IMR-90 (cell line): ENCODE measurements at regions not wholly inside any gene's neighbourhood (a gene's known extent, or its start where the extent isn't known, plus 50 kb on each side); places are given as distances from the start of the nearest gene placed in this dataset.

ENCODE experiments used
- ATAC-seq: fragments of 200-7000 bp; cut with Tn5 transposase; 2 replicates; pipeline ENCODE4 v1.9.1; 2020; ENCODE audit warnings: low read depth, mild to moderate bottlenecking, moderate library complexity
- BruUV-seq: library from RNA; stranded (reverse); fragments of 400-500 nt; replicated peaks from 2 replicates; lab custom pipeline; 2021; lab: Mats Ljungman, UMichigan
- CTCF ChIA-PET: fragments of 300-600 bp; formaldehyde crosslinking; extraction: SDS; loops from one replicate; lab custom pipeline; 2021; ENCODE audit warnings: antibody characterized with exemption; lab: Yijun Ruan, JAX
- POLR2A ChIA-PET: fragments of 300-600 bp; sonication (Branson Sonifier 250); formaldehyde crosslinking; loops from one replicate; lab custom pipeline; 2022; ENCODE audit warnings: antibody characterized with exemption; ENCODE audit not compliant: unreplicated experiment; lab: Charles Lee
- DNase-seq: peaks from one replicate; pipeline ENCODE4 v3.0.0; 2013
- H2AFZ ChIP-seq: replicated peaks from 2 replicates; pipeline ENCODE3; 2013; ENCODE audit warnings: low read length, mild to moderate bottlenecking; ENCODE audit not compliant: poor library complexity
- H2AK5ac ChIP-seq: 2 replicates; pipeline ENCODE4 v1.6.1; 2013; ENCODE audit warnings: low read depth, low read length, inconsistent platforms
- H2AK9ac ChIP-seq: replicated peaks from 2 replicates; pipeline ENCODE3; 2013; ENCODE audit warnings: mild to moderate bottlenecking, low read depth, low read length, moderate library complexity; ENCODE audit not compliant: poor library complexity
- H2BK120ac ChIP-seq: 2 replicates; pipeline ENCODE4 v1.6.1; 2013; ENCODE audit warnings: low read depth, low read length, inconsistent platforms
- H2BK15ac ChIP-seq: 3 replicates; pipeline ENCODE4 v1.6.1; 2013; ENCODE audit warnings: low read depth, low read length, inconsistent platforms
- H2BK20ac ChIP-seq: 2 replicates; pipeline ENCODE4 v1.6.1; 2013; ENCODE audit warnings: low read depth, mild to moderate bottlenecking, inconsistent platforms, low read length, moderate library complexity
- H2BK5ac ChIP-seq: 2 replicates; pipeline ENCODE4 v1.6.1; 2013; ENCODE audit warnings: mild to moderate bottlenecking, low read depth, low read length, inconsistent platforms; ENCODE audit not compliant: poor library complexity, severe bottlenecking
- H3K14ac ChIP-seq: replicated peaks from 2 replicates; pipeline ENCODE4 v1.6.1; 2013; ENCODE audit warnings: low read depth, low read length, inconsistent platforms
- H3K18ac ChIP-seq: 2 replicates; pipeline ENCODE4 v1.6.1; 2013; ENCODE audit warnings: low read depth, low read length, control low read depth
- H3K23ac ChIP-seq: 2 replicates; pipeline ENCODE4 v1.6.1; 2013; ENCODE audit warnings: low read depth, low read length, inconsistent platforms
- H3K27ac ChIP-seq: 2 replicates; pipeline ENCODE4 v1.5.1; 2013; ENCODE audit warnings: mild to moderate bottlenecking, control low read depth, low read length; ENCODE audit not compliant: insufficient read depth
- H3K27me3 ChIP-seq: 2 replicates; pipeline ENCODE4 v1.6.1; 2013; ENCODE audit warnings: low read length; ENCODE audit not compliant: control insufficient read depth, insufficient read depth
- H3K36me3 ChIP-seq: 2 replicates; pipeline ENCODE4 v1.6.1; 2013; ENCODE audit warnings: low read length, mixed read lengths; ENCODE audit not compliant: control insufficient read depth, insufficient read depth
- H3K4ac ChIP-seq: 2 replicates; pipeline ENCODE4 v1.6.1; 2013; ENCODE audit warnings: low read depth, low read length, inconsistent platforms
- H3K4me1 ChIP-seq: 2 replicates; pipeline ENCODE4 v1.6.1; 2013; ENCODE audit warnings: low read length, mixed read lengths; ENCODE audit not compliant: control insufficient read depth, insufficient read depth
- H3K4me2 ChIP-seq: 2 replicates; pipeline ENCODE4 v1.6.1; 2013; ENCODE audit warnings: low read depth, mild to moderate bottlenecking, control low read depth, low read length, moderate library complexity
- H3K4me3 ChIP-seq: 2 replicates; pipeline ENCODE4 v1.5.1; 2013; ENCODE audit warnings: low read depth, mild to moderate bottlenecking, control low read depth, low read length, moderate library complexity; ENCODE audit not compliant: insufficient read depth
- H3K56ac ChIP-seq: 2 replicates; pipeline ENCODE4 v1.6.1; 2013; ENCODE audit warnings: low read length, inconsistent platforms; ENCODE audit not compliant: insufficient read depth; ENCODE audit errors: extremely low read depth
- H3K79me1 ChIP-seq, 2 experiments: 2 replicates each; pipeline ENCODE4 v1.6.1; 2013; ENCODE audit warnings: low read length in 2 of 2, inconsistent platforms in 1 of 2, low read depth in 1 of 2
- H3K9ac ChIP-seq: 2 replicates; pipeline ENCODE4 v1.6.1; 2013; ENCODE audit warnings: low read depth, low read length, control low read depth
- H3K9me1 ChIP-seq: 2 replicates; pipeline ENCODE4 v1.6.1; 2013; ENCODE audit warnings: low read length, inconsistent platforms; ENCODE audit not compliant: insufficient read depth
- H3K9me3 ChIP-seq: 2 replicates; pipeline ENCODE4 v1.6.1; 2013; ENCODE audit warnings: low read length; ENCODE audit not compliant: control insufficient read depth, insufficient read depth
- H4K20me1 ChIP-seq: 2 replicates; pipeline ENCODE4 v1.6.1; 2013; ENCODE audit warnings: low read length, inconsistent platforms; ENCODE audit not compliant: insufficient read depth
- H4K5ac ChIP-seq: 2 replicates; pipeline ENCODE4 v1.6.1; 2013; ENCODE audit warnings: mild to moderate bottlenecking, low read depth, low read length, control low read depth
- H4K8ac ChIP-seq, 2 experiments: 2 replicates each; pipeline ENCODE4 v1.6.1; 2013; ENCODE audit warnings: low read depth in 2 of 2, low read length in 2 of 2, control low read depth in 1 of 2, inconsistent platforms in 1 of 2
- H4K91ac ChIP-seq: 2 replicates; pipeline ENCODE4 v1.6.1; 2013; ENCODE audit warnings: low read depth, low read length, inconsistent platforms; ENCODE audit not compliant: insufficient read depth
- BHLHE40 ChIP-seq: fragments of 150-350 bp; IDR thresholded peaks from 2 replicates; pipeline ENCODE4 v1.6.1; 2016; ENCODE audit warnings: mild to moderate bottlenecking, low read depth, low read length
- CEBPB ChIP-seq: IDR thresholded peaks from 2 replicates; pipeline ENCODE4 v1.6.1; 2012; ENCODE audit warnings: low read depth, low read length, improper control_type of control experiment
- CHD1 ChIP-seq: IDR thresholded peaks from 2 replicates; pipeline ENCODE4 v1.6.1; 2012; ENCODE audit warnings: low read depth, low read length, improper control_type of control experiment
- ELK1 ChIP-seq: fragments of 150-350 bp; IDR thresholded peaks from 2 replicates; pipeline ENCODE4 v1.6.1; 2016; ENCODE audit warnings: low read depth, mild to moderate bottlenecking, low read length, moderate library complexity, borderline replicate concordance
- FOS ChIP-seq: fragments of 150-350 bp; IDR thresholded peaks from 2 replicates; pipeline ENCODE4 v1.6.1; 2016; ENCODE audit warnings: low read depth, low read length
- MAFK ChIP-seq: IDR thresholded peaks from 2 replicates; pipeline ENCODE4 v1.6.1; 2012; ENCODE audit warnings: low read depth, low read length, improper control_type of control experiment
- MAZ ChIP-seq: IDR thresholded peaks from 2 replicates; pipeline ENCODE4 v1.6.1; 2012; ENCODE audit warnings: low read depth, mild to moderate bottlenecking, low read length, improper control_type of control experiment, moderate library complexity, borderline replicate concordance
- MXI1 ChIP-seq: IDR thresholded peaks from 2 replicates; pipeline ENCODE4 v1.6.1; 2012; ENCODE audit warnings: low read depth, mild to moderate bottlenecking, low read length, moderate library complexity, borderline replicate concordance
- NFE2L2 ChIP-seq: fragments of 150-350 bp; IDR thresholded peaks from 2 replicates; pipeline ENCODE4 v1.6.1; 2016; ENCODE audit warnings: low read depth, mild to moderate bottlenecking, low read length
- POLR2A ChIP-seq: IDR thresholded peaks from 2 replicates; pipeline ENCODE4 v1.6.1; 2012; ENCODE audit warnings: mild to moderate bottlenecking, low read depth, low read length
- RAD21 ChIP-seq: IDR thresholded peaks from 2 replicates; pipeline ENCODE4 v1.6.1; 2012; ENCODE audit warnings: low read length, improper control_type of control experiment
- RCOR1 ChIP-seq: IDR thresholded peaks from 2 replicates; pipeline ENCODE4 v1.6.1; 2012; ENCODE audit warnings: mild to moderate bottlenecking, low read length, improper control_type of control experiment; ENCODE audit not compliant: insufficient replicate concordance
- RFX5 ChIP-seq: IDR thresholded peaks from 2 replicates; pipeline ENCODE4 v1.8.0; 2012; ENCODE audit warnings: low read depth, mild to moderate bottlenecking, low read length, moderate library complexity
- SMC3 ChIP-seq: fragments of 150-350 bp; IDR thresholded peaks from 2 replicates; pipeline ENCODE4 v1.6.1; 2016; ENCODE audit warnings: low read depth, mild to moderate bottlenecking, antibody characterized with exemption, low read length, moderate library complexity
- WGBS, 2 experiments: methylation state at CpG; one replicate each; pipeline versions ENCODE4 v1.1.5 to v1.1.7; 2013; ENCODE audit warnings: missing lambda C conversion rate in 2 of 2; ENCODE audit not compliant: insufficient read length in 1 of 2; ENCODE audit errors: extremely low coverage in 2 of 2; 5-methylcytosine and 5-hydroxymethylcytosine counted together
- dilution Hi-C: fragments of 300-500 bp; cut with HindIII; formaldehyde crosslinking; loops from one replicate; pipeline ENCODE4 v1.14.3; 2018; ENCODE audit warnings: low sequenced_read_pairs; ENCODE audit not compliant: unreplicated experiment
- in situ Hi-C: fragments of 300-500 bp; cut with MboI; formaldehyde crosslinking; loops from 3 replicates; pipeline ENCODE4 v1.14.3; 2019; ENCODE audit warnings: low sequenced_read_pairs, inconsistent platforms, mixed read lengths
- intact Hi-C: fragments of 100-400 bp; cut with micrococcal nuclease; formaldehyde crosslinking; loops from 2 replicates; pipeline ENCODE4 v1.10.0; 2022
- TF ChIP-seq, protein P1 (sequence below): conservative IDR thresholded peaks from 2 replicates; pipeline ENCODE4 v1.5.1; 2012; ENCODE audit warnings: mild to moderate bottlenecking, low read depth, low read length, improper control_type of control experiment
- TF ChIP-seq, protein P2 (sequence below): fragments of 150-350 bp; IDR thresholded peaks from 2 replicates; pipeline ENCODE4 v1.6.1; 2017; ENCODE audit warnings: mild to moderate bottlenecking, antibody characterized with exemption, low read length, low read depth

DNA sequence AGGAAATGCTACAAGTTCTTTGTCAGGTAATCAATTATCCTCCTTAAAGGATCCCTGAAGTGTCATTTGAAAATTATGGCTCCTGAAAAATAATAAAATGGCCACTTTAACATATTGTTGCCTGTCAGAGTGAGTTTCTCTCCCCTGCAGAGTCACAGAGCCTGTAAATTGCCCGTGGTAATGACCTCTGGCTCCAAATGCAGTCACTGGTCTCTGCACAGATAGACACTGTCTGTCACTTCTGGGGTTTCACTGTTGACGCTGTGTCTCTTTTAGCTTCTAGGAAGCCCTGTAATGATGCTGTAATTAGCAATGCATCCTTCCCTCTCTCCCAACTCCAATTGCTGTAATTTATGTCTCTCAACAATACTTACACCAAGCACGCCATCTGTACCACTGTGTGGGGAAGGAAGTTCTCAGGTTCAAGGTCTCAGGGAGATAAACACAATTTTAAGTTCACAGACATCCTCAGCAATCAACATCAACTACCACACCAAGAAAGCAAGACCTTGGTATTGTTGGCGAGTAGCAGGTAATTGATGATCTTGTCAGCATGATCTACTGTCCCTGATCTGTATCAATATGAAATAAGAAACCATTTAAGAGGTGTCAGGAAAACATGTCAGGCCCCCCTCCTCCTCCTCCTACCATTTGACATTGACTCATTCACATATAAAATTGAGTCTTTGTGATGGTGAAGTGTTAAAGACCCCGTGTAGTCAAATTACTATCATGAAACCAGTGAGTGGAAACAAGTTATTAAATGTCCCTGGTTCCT, 91.2 kb upstream of the SULF2 start:
- Histone ChIP-seq H2BK120ac (no peak overlapping the region), H2BK5ac (no peak overlapping the region), H3K23ac (no peak overlapping the region), H2BK20ac (no peak overlapping the region), H2AFZ (no peak overlapping the region), H3K36me3 (no peaks in the 10 kb centered on the region), H2AK9ac (no peak overlapping the region), H3K4me1 (no peaks in the 10 kb centered on the region), H3K27ac (no peak overlapping the region), H4K5ac (no peak overlapping the region), H3K4me2 (no peak overlapping the region), H2AK5ac (no peak overlapping the region), H4K8ac (no peak overlapping the region), H3K79me1 (no peaks in the 10 kb centered on the region), H3K14ac (no peak overlapping the region), H3K9me1 (no peaks in the 10 kb centered on the region), H3K4me3 (no peak overlapping the region), H3K56ac (no peak overlapping the region), H4K20me1 (no peaks in the 10 kb centered on the region), H3K27me3 (peaks cover 6% of the 10 kb centered on the region; the same call in 1 of the 2 replicates), H3K9me3 (no peaks in the 10 kb centered on the region), H4K91ac (no peak overlapping the region), H3K18ac (no peak overlapping the region), H2BK15ac (no peak overlapping the region), H3K9ac (no peak overlapping the region), H3K4ac (no peak overlapping the region)
- BruUV-seq: no TSS peak
- intact Hi-C loops: no loop called here
- dilution Hi-C loops: no loop called here
- DNase-seq (no peak), ATAC-seq (no peak)
- ChIA-PET POLR2A (interaction anchor here (0.6 kb wide), 1 partner anchor 19 kb away, joined by 3 read pairs; no protein-coding TSS in a partner anchor), CTCF (no interaction called here)
- in situ Hi-C loops: no loop called here
- WGBS, 2 experiments: 20% methylated on average over 1 of the region's 5 CpGs; no CpG with 5 or more reads in 1 of the 2 experiments
- no peak for TF ChIP-seq MXI1
- no peak for TF ChIP-seq RAD21
- no peak for TF ChIP-seq MAFK
- TF ChIP-seq SMC3: no peak
- TF ChIP-seq NFE2L2: no peak
- no peak for TF ChIP-seq CEBPB
- TF ChIP-seq RFX5: no peak
- no peak for TF ChIP-seq RCOR1
- TF ChIP-seq BHLHE40: no peak
- no peak for TF ChIP-seq POLR2A
- TF ChIP-seq, protein P1, sequence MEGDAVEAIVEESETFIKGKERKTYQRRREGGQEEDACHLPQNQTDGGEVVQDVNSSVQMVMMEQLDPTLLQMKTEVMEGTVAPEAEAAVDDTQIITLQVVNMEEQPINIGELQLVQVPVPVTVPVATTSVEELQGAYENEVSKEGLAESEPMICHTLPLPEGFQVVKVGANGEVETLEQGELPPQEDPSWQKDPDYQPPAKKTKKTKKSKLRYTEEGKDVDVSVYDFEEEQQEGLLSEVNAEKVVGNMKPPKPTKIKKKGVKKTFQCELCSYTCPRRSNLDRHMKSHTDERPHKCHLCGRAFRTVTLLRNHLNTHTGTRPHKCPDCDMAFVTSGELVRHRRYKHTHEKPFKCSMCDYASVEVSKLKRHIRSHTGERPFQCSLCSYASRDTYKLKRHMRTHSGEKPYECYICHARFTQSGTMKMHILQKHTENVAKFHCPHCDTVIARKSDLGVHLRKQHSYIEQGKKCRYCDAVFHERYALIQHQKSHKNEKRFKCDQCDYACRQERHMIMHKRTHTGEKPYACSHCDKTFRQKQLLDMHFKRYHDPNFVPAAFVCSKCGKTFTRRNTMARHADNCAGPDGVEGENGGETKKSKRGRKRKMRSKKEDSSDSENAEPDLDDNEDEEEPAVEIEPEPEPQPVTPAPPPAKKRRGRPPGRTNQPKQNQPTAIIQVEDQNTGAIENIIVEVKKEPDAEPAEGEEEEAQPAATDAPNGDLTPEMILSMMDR: no peak
- no peak for TF ChIP-seq CHD1
- TF ChIP-seq MAZ: no peak
- TF ChIP-seq ELK1: no peak
- TF ChIP-seq FOS: no peak
- TF ChIP-seq, protein P2, sequence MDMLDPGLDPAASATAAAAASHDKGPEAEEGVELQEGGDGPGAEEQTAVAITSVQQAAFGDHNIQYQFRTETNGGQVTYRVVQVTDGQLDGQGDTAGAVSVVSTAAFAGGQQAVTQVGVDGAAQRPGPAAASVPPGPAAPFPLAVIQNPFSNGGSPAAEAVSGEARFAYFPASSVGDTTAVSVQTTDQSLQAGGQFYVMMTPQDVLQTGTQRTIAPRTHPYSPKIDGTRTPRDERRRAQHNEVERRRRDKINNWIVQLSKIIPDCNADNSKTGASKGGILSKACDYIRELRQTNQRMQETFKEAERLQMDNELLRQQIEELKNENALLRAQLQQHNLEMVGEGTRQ: no peak
